ENCODE measurements at regions not wholly inside any gene's neighbourhood (a gene's known extent, or its start where the extent isn't known, plus 50 kb on each side); places are given as distances from the start of the nearest gene placed in this dataset.

GRCh38 chr11:41897991-41898390 lies 438.5 kb upstream of the LRRC4C start:
- TF ChIP-seq EZH2phosphoT487 (IDR thresholded peaks at IDR 0.05; ENCODE audit: low read length), result no peak
- TF ChIP-seq CTCF (IDR thresholded peaks at IDR 0.05; ENCODE audit: low read length), result no peak

Data from MM.1S (cell line).